ENCODE measurements at regions not wholly inside any gene's neighbourhood (a gene's known extent, or its start where the extent isn't known, plus 50 kb on each side); places are given as distances from the start of the nearest gene placed in this dataset.
"Not testable (repeated sequence)": the region's sequence is repeated elsewhere in the genome, so short reads cannot be mapped to it uniquely, and the experiment has no call there.

DNA sequence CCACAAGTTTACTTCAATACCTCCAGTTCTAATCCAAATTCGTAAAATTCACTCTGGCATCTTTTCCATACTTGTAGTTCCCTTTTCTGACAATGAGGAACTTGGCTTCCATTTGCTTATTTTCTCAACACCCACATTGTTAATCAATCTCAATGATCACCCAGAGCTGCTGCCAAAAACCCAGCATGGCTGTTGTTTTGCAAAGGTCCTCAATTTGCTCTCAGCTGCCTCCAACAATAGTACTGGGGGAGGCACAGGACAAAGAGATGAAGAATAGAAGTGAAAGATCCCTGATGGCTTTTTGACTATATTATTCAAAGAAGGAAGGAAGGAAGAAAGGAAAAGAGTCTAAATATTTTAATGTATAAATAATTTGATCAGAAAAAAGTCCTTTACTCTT, 847.8 kb downstream of the RAPGEF2 start:
- ChIA-PET POLR2A (no interaction called here), CTCF (no interaction called here)
- no peak for TF ChIP-seq CTCF (IDR thresholded peaks at IDR 0.05; ENCODE audit: control extremely low read depth, extremely low read depth, low read depth, missing control alignments)
- DNase-seq (ENCODE audit: extremely low spot score): no peak

DNA sequence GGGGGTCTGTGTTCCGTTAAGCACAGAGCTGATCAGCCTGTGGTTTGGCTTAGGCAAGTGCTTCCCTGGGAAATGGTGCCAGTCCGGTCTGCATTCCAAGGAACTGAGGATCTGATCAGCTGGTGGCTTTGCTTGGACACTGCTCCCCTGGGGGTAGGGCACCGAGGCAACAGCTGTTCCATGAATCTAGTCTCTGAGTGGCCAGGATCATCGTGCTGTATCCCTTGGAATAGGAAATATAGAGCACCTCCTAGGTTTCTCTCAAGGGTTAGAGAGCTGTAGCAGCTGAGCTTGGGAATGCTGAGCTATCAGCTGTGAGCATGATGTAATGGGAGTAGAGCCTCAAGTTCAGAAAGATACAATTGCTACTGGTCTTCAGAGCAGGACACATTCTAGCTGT, 863.9 kb downstream of the RAPGEF2 start:
- DNase-seq (ENCODE audit: extremely low spot score): no peak
- CTCF ChIA-PET: interaction anchor here (0.6 to 1.8 kb wide), 6 partner anchors 9 to 176 kb away, joined by 3 to 8 read pairs (median 3); no protein-coding TSS in a partner anchor
- POLR2A ChIA-PET: no interaction called here
- no peak for TF ChIP-seq CTCF (IDR thresholded peaks at IDR 0.05; ENCODE audit: control extremely low read depth, extremely low read depth, low read depth, missing control alignments)

- POLR2A ChIA-PET; DNase-seq (ENCODE audit: extremely low spot score); CTCF ChIA-PET: not testable (repeated sequence)
These were observed 874.1 kb downstream of the RAPGEF2 start for GRCh38 chr4:159976871-159977482.

DNA sequence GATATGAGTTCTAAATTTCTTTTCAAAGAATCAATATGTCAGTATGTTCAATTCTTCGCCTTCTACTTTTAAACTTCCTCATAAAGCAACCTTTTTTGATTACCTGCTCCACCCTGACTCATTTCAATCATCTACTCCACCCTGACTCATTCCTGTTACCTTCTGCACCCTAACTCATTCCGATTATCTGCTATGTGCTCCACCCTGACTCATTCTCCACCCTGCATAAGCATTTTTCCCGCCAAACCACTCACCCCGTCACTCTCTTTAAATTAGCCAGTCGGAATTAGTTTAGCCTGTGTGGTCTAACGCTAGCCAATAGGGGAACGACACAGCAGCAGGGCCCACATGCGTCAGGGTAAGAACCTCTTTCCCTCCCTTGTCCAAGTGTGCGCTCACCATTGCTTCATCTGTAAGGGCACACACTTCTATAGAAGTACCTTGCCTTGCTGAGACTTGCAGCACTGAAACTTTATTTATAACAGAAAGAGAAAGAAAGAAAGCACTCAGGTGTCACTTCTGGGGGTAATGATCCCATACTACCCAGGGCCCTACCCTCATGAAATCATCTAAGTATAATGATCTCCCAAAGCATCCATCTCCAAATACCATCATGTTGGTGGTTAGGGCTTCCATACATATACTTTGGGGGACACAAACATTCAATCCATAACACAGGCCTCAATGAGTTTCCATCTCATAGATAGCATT, 875.2 kb downstream of the RAPGEF2 start:
- POLR2A ChIA-PET: no interaction called here

DNA sequence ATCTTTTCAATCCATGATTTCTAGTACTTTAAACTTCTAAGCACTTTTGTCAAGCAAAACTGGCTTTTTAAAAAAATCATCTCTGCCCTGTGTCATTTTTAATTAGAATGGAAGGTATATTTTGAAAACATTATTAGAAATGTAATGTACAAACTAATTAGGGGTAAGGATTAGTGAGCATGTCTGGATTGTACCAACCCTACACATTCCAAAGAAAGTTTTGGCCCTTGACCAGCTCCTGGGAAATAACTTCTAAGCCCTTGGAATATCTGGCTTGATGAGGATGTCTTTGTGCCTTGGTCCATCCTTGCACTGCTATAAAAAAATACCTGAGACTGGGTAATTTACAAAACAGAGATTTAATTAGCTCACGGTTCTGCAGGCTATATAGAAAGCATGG, 876.5 kb downstream of the RAPGEF2 start:
- ChIA-PET CTCF (no interaction called here), POLR2A (no interaction called here)
- TF ChIP-seq CTCF (IDR thresholded peaks at IDR 0.05; ENCODE audit: control extremely low read depth, extremely low read depth, low read depth, missing control alignments): no peak
- no peak for DNase-seq (ENCODE audit: extremely low spot score)

More for the DNA sequence above, 875.2 kb downstream of the RAPGEF2 start:
- DNase-seq (ENCODE audit: extremely low spot score): no peak
- no peak for TF ChIP-seq CTCF (IDR thresholded peaks at IDR 0.05; ENCODE audit: control extremely low read depth, extremely low read depth, low read depth, missing control alignments)
- CTCF ChIA-PET: no interaction called here

DNA sequence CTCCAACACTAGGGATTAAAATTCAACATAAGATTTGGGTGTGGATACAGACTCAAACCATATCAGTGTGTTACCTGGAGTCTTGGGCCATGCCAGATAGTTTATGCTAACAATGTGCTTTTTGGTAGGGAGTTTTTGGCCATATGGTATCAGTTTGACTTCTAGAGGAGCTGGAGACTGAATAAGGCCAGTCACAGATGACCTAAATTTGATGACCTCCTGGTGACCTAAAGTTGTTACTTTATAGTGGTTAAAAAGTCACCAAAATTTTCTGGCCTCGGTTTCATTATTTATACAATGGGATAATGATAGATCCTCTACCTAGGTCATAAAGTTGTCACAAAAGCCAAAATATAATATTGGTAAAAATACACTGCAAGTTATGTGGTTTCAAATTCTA, 877.1 kb downstream of the RAPGEF2 start:
- TF ChIP-seq CTCF (IDR thresholded peaks at IDR 0.05; ENCODE audit: control extremely low read depth, extremely low read depth, low read depth, missing control alignments): no peak
- CTCF ChIA-PET: no interaction called here
- POLR2A ChIA-PET: no interaction called here
- no peak for DNase-seq (ENCODE audit: extremely low spot score)

DNA sequence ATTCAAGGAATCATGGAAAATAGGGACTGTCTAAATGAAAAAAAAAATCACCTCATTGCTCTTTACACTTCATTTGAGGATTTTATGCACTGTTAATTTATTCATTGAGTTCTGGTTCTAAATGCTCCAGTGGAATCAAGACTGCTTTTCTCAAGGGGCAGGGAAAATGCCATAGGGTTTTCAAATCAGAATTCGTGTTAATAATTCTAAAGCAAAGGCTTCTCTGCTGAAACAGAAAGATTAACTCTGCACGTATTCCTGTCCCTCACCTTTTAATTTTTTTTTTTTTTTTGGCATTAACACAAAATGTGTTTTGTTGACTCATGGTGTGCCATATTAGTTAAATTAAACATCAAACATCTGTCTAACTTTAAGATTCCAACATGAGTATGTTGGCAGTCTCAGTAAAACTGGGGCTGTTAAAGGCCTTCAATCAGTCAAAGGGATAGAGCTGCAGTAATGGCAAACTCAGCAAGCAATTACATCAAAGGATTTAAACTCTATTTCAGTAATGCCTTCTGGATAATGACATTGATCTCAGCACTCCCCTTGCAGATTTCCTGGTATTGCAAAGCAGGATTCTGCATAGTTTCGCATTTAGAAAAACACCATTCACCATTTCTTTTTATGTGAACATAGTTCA, 878.1 kb downstream of the RAPGEF2 start:
- POLR2A ChIA-PET: no interaction called here
- DNase-seq (ENCODE audit: extremely low spot score): no peak
- TF ChIP-seq CTCF (IDR thresholded peaks at IDR 0.05; ENCODE audit: control extremely low read depth, extremely low read depth, low read depth, missing control alignments): no peak
- CTCF ChIA-PET: no interaction called here
